KMS-11 (cell line): ENCODE measurements at regions not wholly inside any gene's neighbourhood (a gene's known extent, or its start where the extent isn't known, plus 50 kb on each side); places are given as distances from the start of the nearest gene placed in this dataset.

ENCODE experiments used
- H2AFZ ChIP-seq: fragments of 200-600 bp; sonication (generic); 2 replicates; pipeline ENCODE4 v1.6.1; 2016; ENCODE audit warnings: antibody characterized with exemption, mixed run types, low read depth
- H3K27ac ChIP-seq: fragments of 200-600 bp; sonication (generic); 2 replicates; pipeline ENCODE4 v1.6.1; 2016; ENCODE audit warnings: mild to moderate bottlenecking, mixed run types
- H3K27me3 ChIP-seq: fragments of 200-600 bp; sonication (generic); 2 replicates; pipeline ENCODE4 v1.6.1; 2017; ENCODE audit warnings: mild to moderate bottlenecking, low read depth, mixed run types, moderate library complexity; ENCODE audit not compliant: insufficient read depth
- H3K36me3 ChIP-seq: fragments of 200-600 bp; sonication (generic); 2 replicates; pipeline ENCODE4 v1.6.1; 2017; ENCODE audit warnings: mild to moderate bottlenecking, mixed run types; ENCODE audit not compliant: insufficient read depth
- H3K4me1 ChIP-seq: fragments of 200-600 bp; sonication (generic); 2 replicates; pipeline ENCODE4 v1.6.1; 2016; ENCODE audit warnings: mild to moderate bottlenecking, low read depth, mixed run types; ENCODE audit not compliant: poor library complexity, severe bottlenecking
- H3K4me2 ChIP-seq: fragments of 200-600 bp; sonication (generic); 2 replicates; pipeline ENCODE4 v1.7.0; 2016; ENCODE audit warnings: mild to moderate bottlenecking, mixed run types
- H3K4me3 ChIP-seq: fragments of 200-600 bp; sonication (generic); IDR thresholded peaks from 2 replicates; pipeline ENCODE4 v1.6.1; 2017; ENCODE audit warnings: low read depth, low read length, mixed read lengths; ENCODE audit not compliant: insufficient read depth
- H3K79me2 ChIP-seq: fragments of 200-600 bp; sonication (generic); 2 replicates; pipeline ENCODE4 v1.6.1; 2016; ENCODE audit warnings: low read depth, mixed run types; ENCODE audit not compliant: insufficient read depth
- H3K9ac ChIP-seq: fragments of 200-600 bp; sonication (generic); 2 replicates; pipeline ENCODE4 v1.6.1; 2016; ENCODE audit warnings: mild to moderate bottlenecking, mixed run types
- H4K20me1 ChIP-seq: fragments of 200-600 bp; sonication (generic); 2 replicates; pipeline ENCODE4 v1.6.1; 2016; ENCODE audit warnings: mild to moderate bottlenecking, mixed run types; ENCODE audit not compliant: insufficient read depth
- TF ChIP-seq, protein P1 (sequence below): fragments of 200-600 bp; sonication (generic); conservative IDR thresholded peaks from 2 replicates; pipeline ENCODE4 v1.6.1; 2017; ENCODE audit warnings: low read depth, mild to moderate bottlenecking, antibody characterized with exemption, low read length, moderate library complexity, mixed read lengths

DNA sequence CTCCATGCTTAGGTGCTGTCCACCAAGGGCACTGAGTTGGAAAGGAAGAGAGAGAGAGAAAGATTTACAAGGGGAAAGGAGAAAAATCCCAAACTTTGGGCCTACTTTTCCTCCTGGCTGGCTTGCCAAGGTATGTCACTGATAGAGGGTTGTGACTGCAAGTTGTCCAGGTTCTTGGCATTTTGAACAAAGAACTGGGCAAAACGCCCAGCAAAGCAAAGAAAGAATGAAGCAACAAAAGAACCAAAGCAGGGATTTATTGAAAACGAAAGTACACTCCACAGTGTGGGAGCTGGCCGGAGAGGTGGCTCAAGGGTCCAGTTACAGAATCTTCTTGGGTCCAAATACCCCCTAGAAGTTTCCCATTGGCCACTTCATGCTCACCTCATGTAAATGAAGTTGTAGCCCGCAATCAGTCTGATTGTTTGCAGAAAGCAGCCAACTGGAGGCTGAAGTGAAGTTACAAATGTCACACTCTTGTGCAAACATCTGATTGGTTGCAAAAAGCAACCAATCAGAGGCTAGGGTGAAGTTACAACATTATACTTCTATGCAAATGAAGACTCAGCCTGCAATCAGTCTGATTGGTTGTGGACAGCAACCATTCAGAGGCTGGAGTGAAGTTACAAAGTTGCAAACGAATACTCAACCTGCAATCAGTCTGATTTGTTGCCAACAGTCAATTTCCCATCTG lies 263.5 kb downstream of the YTHDC2 start:
- TF ChIP-seq, protein P1, sequence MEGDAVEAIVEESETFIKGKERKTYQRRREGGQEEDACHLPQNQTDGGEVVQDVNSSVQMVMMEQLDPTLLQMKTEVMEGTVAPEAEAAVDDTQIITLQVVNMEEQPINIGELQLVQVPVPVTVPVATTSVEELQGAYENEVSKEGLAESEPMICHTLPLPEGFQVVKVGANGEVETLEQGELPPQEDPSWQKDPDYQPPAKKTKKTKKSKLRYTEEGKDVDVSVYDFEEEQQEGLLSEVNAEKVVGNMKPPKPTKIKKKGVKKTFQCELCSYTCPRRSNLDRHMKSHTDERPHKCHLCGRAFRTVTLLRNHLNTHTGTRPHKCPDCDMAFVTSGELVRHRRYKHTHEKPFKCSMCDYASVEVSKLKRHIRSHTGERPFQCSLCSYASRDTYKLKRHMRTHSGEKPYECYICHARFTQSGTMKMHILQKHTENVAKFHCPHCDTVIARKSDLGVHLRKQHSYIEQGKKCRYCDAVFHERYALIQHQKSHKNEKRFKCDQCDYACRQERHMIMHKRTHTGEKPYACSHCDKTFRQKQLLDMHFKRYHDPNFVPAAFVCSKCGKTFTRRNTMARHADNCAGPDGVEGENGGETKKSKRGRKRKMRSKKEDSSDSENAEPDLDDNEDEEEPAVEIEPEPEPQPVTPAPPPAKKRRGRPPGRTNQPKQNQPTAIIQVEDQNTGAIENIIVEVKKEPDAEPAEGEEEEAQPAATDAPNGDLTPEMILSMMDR, result no peak
- no peaks in the 10 kb centered on the region for H3K79me2 ChIP-seq
- no peaks in the 10 kb centered on the region for H3K4me1 ChIP-seq
- no peaks in the 10 kb centered on the region for H3K36me3 ChIP-seq
- H4K20me1 ChIP-seq, result no peaks in the 10 kb centered on the region
- H3K4me2 ChIP-seq, result no peak overlapping the region
- no peaks in the 10 kb centered on the region for H3K27me3 ChIP-seq
- no peak overlapping the region for H3K27ac ChIP-seq
- H3K9ac ChIP-seq, result no peak overlapping the region
- no peak overlapping the region for H3K4me3 ChIP-seq
- H2AFZ ChIP-seq, result no peak overlapping the region

DNA sequence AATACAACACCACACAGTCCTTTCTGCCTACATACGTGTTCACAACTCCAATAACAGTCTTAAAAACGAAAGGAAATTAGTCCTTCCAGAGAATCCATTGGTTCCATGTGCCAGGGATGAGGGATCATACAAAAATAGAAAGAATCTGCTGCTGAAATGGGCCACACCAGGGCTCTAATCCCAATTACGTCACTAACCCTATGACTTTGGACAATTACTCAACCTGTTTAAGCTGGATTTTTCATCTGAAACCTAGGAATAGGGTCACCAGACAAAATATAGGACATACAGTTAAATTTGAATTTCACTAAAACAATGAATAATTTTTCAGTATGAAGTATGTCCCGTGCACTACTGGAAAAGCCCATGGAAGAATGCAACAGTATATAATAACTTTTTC lies 264.7 kb downstream of the YTHDC2 start:
- TF ChIP-seq, protein P1, result no peak
- Histone ChIP-seq H3K4me1 (no peaks in the 10 kb centered on the region), H3K27ac (no peak overlapping the region), H4K20me1 (no peaks in the 10 kb centered on the region), H2AFZ (no peak overlapping the region), H3K9ac (no peak overlapping the region), H3K36me3 (no peaks in the 10 kb centered on the region), H3K79me2 (no peaks in the 10 kb centered on the region), H3K4me3 (no peak overlapping the region), H3K4me2 (no peak overlapping the region), H3K27me3 (no peaks in the 10 kb centered on the region)

DNA sequence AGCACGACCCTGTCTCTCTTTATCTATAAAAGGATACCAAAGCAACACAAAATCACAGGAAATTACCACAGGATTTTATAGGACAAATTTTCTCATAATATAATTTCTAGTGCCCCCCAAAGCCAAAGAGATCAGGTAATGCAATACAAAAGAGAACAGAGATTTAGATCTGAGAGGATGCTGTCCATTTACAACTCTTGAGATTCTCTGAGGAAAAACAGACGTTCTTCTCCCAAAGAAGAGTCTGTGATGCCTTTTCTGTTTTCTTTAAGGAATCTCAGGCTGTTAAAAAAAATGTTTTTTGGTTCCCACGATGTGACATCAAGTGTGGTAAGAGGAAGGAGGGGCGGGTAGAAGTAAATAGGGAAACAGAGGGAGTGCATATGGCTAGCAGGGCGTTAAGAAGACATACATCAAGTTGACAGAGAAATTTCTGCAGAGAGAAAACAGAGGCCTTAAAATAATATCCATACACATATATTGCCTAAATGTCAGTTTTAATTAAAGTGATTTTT lies 274.7 kb downstream of the YTHDC2 start:
- H4K20me1 ChIP-seq, result no peaks in the 10 kb centered on the region
- no peaks in the 10 kb centered on the region for H3K4me1 ChIP-seq
- H3K27ac ChIP-seq, result no peak overlapping the region
- H3K9ac ChIP-seq, result no peak overlapping the region
- H3K4me3 ChIP-seq, result no peak overlapping the region
- TF ChIP-seq, protein P1, result no peak
- H2AFZ ChIP-seq, result no peak overlapping the region
- no peaks in the 10 kb centered on the region for H3K36me3 ChIP-seq
- no peaks in the 10 kb centered on the region for H3K27me3 ChIP-seq
- H3K79me2 ChIP-seq, result no peaks in the 10 kb centered on the region
- H3K4me2 ChIP-seq, result no peak overlapping the region

DNA sequence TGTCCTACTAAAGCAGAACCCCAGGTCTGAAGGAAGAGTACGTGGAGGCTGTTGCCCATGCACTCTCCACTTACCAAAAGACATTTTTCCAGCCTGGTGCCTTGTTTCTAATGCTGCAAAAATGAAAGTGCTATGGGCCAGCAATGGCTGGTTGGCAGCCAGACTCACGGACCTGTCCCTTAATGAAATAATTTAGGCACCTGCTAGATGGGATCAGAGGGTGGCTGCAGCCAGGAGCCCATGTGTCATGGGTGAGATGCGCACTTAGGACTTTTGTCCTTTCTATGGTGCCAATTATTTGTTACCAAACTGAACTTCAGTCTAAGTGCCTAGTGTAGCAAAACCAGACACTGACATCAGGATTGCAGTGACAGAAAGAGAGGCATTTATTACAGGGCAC lies 276.3 kb downstream of the YTHDC2 start:
- Histone ChIP-seq H3K4me2 (no peak overlapping the region), H3K27me3 (no peaks in the 10 kb centered on the region)
- TF ChIP-seq, protein P1, result no peak

More for the DNA sequence above, 276.3 kb downstream of the YTHDC2 start:
- H3K79me2 ChIP-seq, result no peaks in the 10 kb centered on the region
- H3K27ac ChIP-seq, result no peak overlapping the region
- no peaks in the 10 kb centered on the region for H4K20me1 ChIP-seq
- H3K4me3 ChIP-seq, result no peak overlapping the region
- no peak overlapping the region for H2AFZ ChIP-seq
- no peaks in the 10 kb centered on the region for H3K36me3 ChIP-seq
- H3K9ac ChIP-seq, result no peak overlapping the region
- H3K4me1 ChIP-seq, result no peaks in the 10 kb centered on the region
